Gastrocnemius medialis (tissue), 4 donors: ENCODE measurements at regions not wholly inside any gene's neighbourhood (a gene's known extent, or its start where the extent isn't known, plus 50 kb on each side); places are given as distances from the start of the nearest gene placed in this dataset.
A peak's percentile ranks its signal among the peaks of the same experiment; 100 is the strongest.

Source experiments
- ATAC-seq, 2 donors: fragments of 150-250 bp; one replicate each; pipeline ENCODE4 v1.9.1; 2016
- DNase-seq, 2 donors: peaks; one replicate each; pipeline ENCODE4 v3.0.0-alpha.2; 2019
- H3K27ac ChIP-seq, 4 donors: fragments of 200-600 bp; sonication (generic); 1 replicate in 1 of 4; 2 replicates in 3 of 4; pipeline ENCODE4 v1.5.1; 2016 to 2018; ENCODE audit warnings: mild to moderate bottlenecking in 2 of 4, moderate library complexity in 1 of 4
- H3K27me3 ChIP-seq, 3 donors: fragments of 200-600 bp; sonication (generic) in 2 of 3; 1 replicate in 1 of 3; 2 replicates in 2 of 3; pipeline versions ENCODE4 v1.5.1 to v1.6.0; 2016 to 2019; ENCODE audit warnings: mild to moderate bottlenecking in 1 of 3, moderate library complexity in 1 of 3
- H3K36me3 ChIP-seq, 2 donors: fragments of 200-600 bp; sonication (generic) in 1 of 2; one replicate each; pipeline ENCODE4 v1.5.1; 2017 to 2018
- H3K4me1 ChIP-seq, 2 donors: fragments of 200-600 bp; sonication (generic) in 1 of 2; one replicate each; pipeline ENCODE4 v1.5.1; 2016 to 2017; ENCODE audit warnings: mild to moderate bottlenecking in 2 of 2
- H3K4me3 ChIP-seq, 4 donors: fragments of 200-600 bp; sonication (generic) in 3 of 4; 1 replicate in 1 of 4; 2 replicates in 3 of 4; pipeline ENCODE4 v1.5.1; 2016 to 2019; ENCODE audit warnings: mild to moderate bottlenecking in 2 of 4
- H3K9me3 ChIP-seq, 3 donors: fragments of 200-600 bp; sonication (generic) in 2 of 3; 1 replicate in 1 of 3; 2 replicates in 2 of 3; pipeline ENCODE4 v1.5.1; 2016 to 2019
- POLR2A ChIP-seq, 2 donors: fragments of 450-650 bp; IDR thresholded peaks; one replicate each; pipeline ENCODE4 v1.6.1; 2017; ENCODE audit warnings: antibody characterized with exemption in 2 of 2, mild to moderate bottlenecking in 2 of 2, moderate library complexity in 2 of 2
- in situ Hi-C, 4 donors: fragments of 200-750 bp; cut with MboI; loops; one replicate each; pipeline versions ENCODE4 v1.15.0 to v1.8.0; 2017; ENCODE audit warnings: low sequenced_read_pairs in 4 of 4
- intact Hi-C: fragments of 100-400 bp; cut with DNase I; formaldehyde crosslinking; loops from one replicate; pipeline ENCODE4 v1.15.1; 2023; ENCODE audit warnings: low total_unique reads
- TF ChIP-seq, protein P1 (sequence below), 5 experiments: fragments of 450-650 bp in 3 of 5; fragments of 200-600 bp in 2 of 5; sonication (generic) in 2 of 5; IDR thresholded peaks in 4 of 5; conservative IDR thresholded peaks in 1 of 5; 1 replicate in 4 of 5; 2 replicates in 1 of 5; pipeline ENCODE4 v1.5.1; 2016 to 2019; ENCODE audit warnings: antibody characterized with exemption in 5 of 5, mild to moderate bottlenecking in 3 of 5, moderate library complexity in 3 of 5

DNA sequence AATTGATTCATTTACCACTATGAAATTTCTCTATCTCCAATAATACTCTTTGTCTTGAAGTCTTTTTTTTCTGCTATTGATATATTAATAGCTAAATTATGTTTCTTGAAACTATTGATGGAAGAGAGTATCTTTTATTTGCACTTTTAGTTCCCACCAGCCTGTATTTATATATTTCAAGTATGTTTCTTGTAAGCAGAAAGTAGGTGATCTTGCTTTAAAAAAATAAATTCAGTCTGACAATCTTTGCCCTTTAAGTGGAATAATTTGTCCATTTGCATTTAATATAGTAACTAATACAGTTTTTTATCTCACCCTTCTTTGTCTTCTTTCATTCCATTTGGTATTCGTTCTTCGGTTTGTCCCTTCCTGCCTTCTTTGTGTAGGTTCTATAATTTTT, 790.5 kb downstream of the MCTP2 start:
- DNase-seq = no peak
- Histone ChIP-seq H3K9me3 (no peaks in the 10 kb centered on the region), H3K36me3 (no peaks in the 10 kb centered on the region), H3K4me1 (peaks cover 0 to 3% of the 10 kb centered on the region in 2 donors), H3K27me3 (no peaks in the 10 kb centered on the region), H3K4me3 (no peak overlapping the region), H3K27ac (no peak overlapping the region)
- in situ Hi-C loops = no loop called here
- no peak for ATAC-seq
- TF ChIP-seq POLR2A (IDR thresholded peaks at IDR 0.05) = no peak
- TF ChIP-seq, protein P1, sequence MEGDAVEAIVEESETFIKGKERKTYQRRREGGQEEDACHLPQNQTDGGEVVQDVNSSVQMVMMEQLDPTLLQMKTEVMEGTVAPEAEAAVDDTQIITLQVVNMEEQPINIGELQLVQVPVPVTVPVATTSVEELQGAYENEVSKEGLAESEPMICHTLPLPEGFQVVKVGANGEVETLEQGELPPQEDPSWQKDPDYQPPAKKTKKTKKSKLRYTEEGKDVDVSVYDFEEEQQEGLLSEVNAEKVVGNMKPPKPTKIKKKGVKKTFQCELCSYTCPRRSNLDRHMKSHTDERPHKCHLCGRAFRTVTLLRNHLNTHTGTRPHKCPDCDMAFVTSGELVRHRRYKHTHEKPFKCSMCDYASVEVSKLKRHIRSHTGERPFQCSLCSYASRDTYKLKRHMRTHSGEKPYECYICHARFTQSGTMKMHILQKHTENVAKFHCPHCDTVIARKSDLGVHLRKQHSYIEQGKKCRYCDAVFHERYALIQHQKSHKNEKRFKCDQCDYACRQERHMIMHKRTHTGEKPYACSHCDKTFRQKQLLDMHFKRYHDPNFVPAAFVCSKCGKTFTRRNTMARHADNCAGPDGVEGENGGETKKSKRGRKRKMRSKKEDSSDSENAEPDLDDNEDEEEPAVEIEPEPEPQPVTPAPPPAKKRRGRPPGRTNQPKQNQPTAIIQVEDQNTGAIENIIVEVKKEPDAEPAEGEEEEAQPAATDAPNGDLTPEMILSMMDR (IDR thresholded peaks at IDR 0.05 in 4 of 5, conservative IDR thresholded peaks at IDR 0.05 in 1 of 5) = no peak
- intact Hi-C loops = no loop called here

DNA sequence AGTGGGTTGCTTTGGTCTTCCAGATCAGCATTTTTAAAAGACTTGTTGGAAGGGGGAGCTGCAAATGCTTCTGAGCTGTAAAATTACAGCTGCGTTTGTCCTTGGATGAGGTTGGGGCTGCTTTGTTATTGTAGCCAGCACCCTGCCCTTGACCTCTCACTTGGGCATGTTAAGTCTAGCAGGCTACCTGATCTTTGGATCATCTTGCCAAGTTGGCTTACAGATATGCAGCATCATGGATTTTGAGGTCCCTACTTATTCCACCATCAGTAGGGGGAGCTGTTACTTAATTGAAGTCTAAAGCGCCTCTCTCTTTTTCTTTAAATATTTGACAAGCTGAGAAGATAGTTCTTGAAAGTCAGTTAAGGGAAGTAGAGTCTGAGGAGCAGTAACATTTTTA, 793.0 kb downstream of the MCTP2 start:
- Histone ChIP-seq H3K4me1 (peaks cover 0 to 3% of the 10 kb centered on the region in 2 donors), H3K27me3 (no peaks in the 10 kb centered on the region), H3K4me3 (no peak overlapping the region), H3K9me3 (no peaks in the 10 kb centered on the region), H3K27ac (no peak overlapping the region), H3K36me3 (no peaks in the 10 kb centered on the region)
- no peak for DNase-seq
- ATAC-seq = no peak
- TF ChIP-seq, protein P1 (IDR thresholded peaks at IDR 0.05 in 4 of 5, conservative IDR thresholded peaks at IDR 0.05 in 1 of 5) = peak in 1 of 5 experiments; percentile 24
- TF ChIP-seq POLR2A (IDR thresholded peaks at IDR 0.05) = no peak
- intact Hi-C loops = no loop called here
- in situ Hi-C loops = no loop called here

DNA sequence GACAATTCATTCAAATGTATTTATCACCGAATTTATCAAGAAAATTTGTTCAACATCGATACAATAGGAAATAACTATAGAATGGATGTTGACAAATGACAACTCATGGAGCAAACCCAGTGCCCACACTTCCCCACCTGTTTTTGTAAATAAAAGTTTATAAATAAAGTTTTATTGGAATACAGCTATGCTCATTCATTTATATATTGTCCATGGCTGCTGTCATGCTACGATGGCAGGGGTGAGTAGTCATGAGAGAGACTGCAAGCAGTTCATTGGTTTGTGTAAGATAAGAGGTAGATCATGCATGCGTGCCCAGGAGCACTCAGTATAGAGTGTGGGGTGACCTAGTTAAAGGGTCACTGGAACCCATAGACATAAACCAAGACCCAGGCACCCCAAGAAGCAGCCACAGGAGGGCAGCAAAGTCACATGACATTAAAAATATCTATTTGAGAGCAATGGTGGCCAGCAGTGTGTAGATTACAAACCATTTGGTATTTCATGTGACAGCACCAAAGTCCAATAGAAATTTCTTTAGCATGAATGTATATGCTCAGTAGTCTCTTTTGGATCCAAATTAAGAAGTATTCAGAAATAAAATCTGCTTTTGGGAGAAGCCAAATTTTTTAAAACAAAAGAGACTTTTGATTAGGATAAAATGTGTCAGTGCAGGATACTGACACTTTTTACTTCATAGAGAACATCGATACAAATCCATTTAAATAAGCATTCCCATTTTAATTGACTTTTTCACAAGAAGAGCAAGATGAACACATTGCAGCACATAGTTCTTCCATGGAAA, 794.8 kb downstream of the MCTP2 start:
- intact Hi-C loops = no loop called here
- in situ Hi-C loops = no loop called here
- ATAC-seq = no peak

DNA sequence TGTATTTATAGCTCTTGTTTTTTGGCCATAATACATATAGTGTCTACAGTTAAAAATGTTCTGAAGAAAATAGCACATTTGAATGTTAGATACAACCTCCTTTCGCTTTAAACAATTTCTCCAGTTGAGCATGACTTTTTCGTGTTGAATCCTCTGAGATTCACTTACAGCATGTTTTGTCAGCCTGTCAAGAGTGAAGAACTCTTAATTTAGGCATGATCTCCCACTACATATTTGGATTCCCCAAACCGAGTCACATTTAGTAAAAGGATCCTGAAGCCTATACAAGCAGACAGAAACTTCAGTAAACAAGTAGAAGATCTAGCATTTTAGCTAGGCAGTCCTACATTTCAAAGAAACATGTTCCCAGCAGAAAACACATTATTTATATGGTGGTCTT, 796.6 kb downstream of the MCTP2 start:
- ATAC-seq (no peak), DNase-seq (no peak)
- in situ Hi-C loops (no loop called here), intact Hi-C loops (no loop called here)
- no peaks in the 10 kb centered on the region for H3K36me3 ChIP-seq
- H3K4me1 ChIP-seq = peaks cover 0 to 3% of the 10 kb centered on the region in 2 donors
- peak overlapping the region in 1 of 4 donors; percentile 10 for H3K27ac ChIP-seq
- no peak for TF ChIP-seq POLR2A (IDR thresholded peaks at IDR 0.05)
- TF ChIP-seq, protein P1 (IDR thresholded peaks at IDR 0.05 in 4 of 5, conservative IDR thresholded peaks at IDR 0.05 in 1 of 5) = no peak
- no peaks in the 10 kb centered on the region for H3K27me3 ChIP-seq
- H3K4me3 ChIP-seq = no peak overlapping the region
- no peaks in the 10 kb centered on the region for H3K9me3 ChIP-seq

More for the DNA sequence above, 794.8 kb downstream of the MCTP2 start:
- H3K27me3 ChIP-seq = no peaks in the 10 kb centered on the region
- DNase-seq = peak in 1 of 2 donors; percentile 13
- TF ChIP-seq POLR2A (IDR thresholded peaks at IDR 0.05) = no peak
- TF ChIP-seq, protein P1 (IDR thresholded peaks at IDR 0.05 in 4 of 5, conservative IDR thresholded peaks at IDR 0.05 in 1 of 5) = peak in 3 of 5 experiments; percentile 23 to 40 (median 36)
- H3K27ac ChIP-seq = no peak overlapping the region
- H3K36me3 ChIP-seq = no peaks in the 10 kb centered on the region
- no peaks in the 10 kb centered on the region for H3K9me3 ChIP-seq
- no peak overlapping the region for H3K4me3 ChIP-seq
- peaks cover 0 to 3% of the 10 kb centered on the region in 2 donors for H3K4me1 ChIP-seq
